ENCODE measurements at regions not wholly inside any gene's neighbourhood (a gene's known extent, or its start where the extent isn't known, plus 50 kb on each side); places are given as distances from the start of the nearest gene placed in this dataset.

DNA sequence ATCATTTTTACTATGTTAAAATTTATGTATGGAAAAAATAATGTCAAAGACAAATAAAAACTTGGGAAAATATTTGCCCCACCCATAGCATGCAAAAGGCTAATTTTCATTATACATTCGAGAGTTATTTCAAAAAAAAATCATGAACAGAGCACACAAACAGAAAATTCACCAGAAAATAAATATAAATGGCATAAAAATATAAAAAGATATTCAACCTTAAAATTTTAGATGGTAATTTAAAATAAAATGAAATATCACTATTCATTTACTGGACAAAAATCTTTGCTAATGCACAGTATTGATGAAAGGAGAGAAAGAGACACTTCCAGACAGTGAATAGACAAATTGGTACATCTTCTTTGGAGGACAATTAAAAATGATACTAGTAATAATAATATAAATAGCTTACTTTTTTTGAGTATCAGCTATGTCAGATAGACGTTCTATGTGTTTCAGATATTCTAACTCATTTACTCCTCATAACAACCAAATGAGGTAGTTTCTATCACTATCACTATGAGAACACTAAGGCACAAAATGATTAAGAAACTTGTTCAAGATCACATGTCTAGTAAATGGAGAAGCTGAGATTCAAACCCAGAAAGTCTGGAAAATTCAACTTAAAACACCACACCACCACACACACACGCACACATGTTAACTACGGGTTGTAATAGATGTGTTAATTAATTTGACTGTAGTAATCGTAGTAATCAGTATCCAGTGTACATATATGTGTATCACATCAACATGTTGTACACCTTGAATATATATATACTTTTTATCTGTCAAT lies 63.0 kb downstream of the CCDC71L start:
- TF ChIP-seq POLR2A (IDR thresholded peaks at IDR 0.05; ENCODE audit: low read length) (no peak), GATA1 (IDR thresholded peaks at IDR 0.05; ENCODE audit: low read depth, low read length) (no peak)

All from erythroblast (primary cell).